Esophagus (tissue), 2 donors: ENCODE measurements at regions not wholly inside any gene's neighbourhood (a gene's known extent, or its start where the extent isn't known, plus 50 kb on each side); places are given as distances from the start of the nearest gene placed in this dataset.
A peak's percentile ranks its signal among the peaks of the same experiment; 100 is the strongest.
"Not testable (repeated sequence)": the region's sequence is repeated elsewhere in the genome, so short reads cannot be mapped to it uniquely, and the experiment has no call there.

Experiments used
- H3K27ac ChIP-seq, 2 donors: one replicate each; pipeline ENCODE4 v1.5.1; 2013; ENCODE audit warnings: low read depth in 2 of 2, mild to moderate bottlenecking in 2 of 2, inconsistent platforms in 1 of 2, low read length in 1 of 2, moderate library complexity in 1 of 2
- H3K27me3 ChIP-seq, 2 donors: one replicate each; pipeline ENCODE4 v1.6.1; 2013; ENCODE audit warnings: low read length in 2 of 2, control low read depth in 1 of 2, mild to moderate bottlenecking in 1 of 2; ENCODE audit not compliant: insufficient read depth in 2 of 2, control insufficient read depth in 1 of 2
- H3K36me3 ChIP-seq, 2 donors: one replicate each; pipeline ENCODE4 v1.6.1; 2013; ENCODE audit warnings: low read length in 1 of 2; ENCODE audit not compliant: control insufficient read depth in 2 of 2, insufficient read depth in 2 of 2
- H3K4me1 ChIP-seq, 2 donors: one replicate each; pipeline ENCODE4 v1.6.1; 2013; ENCODE audit warnings: low read length in 1 of 2; ENCODE audit not compliant: control insufficient read depth in 2 of 2, insufficient read depth in 2 of 2
- H3K4me3 ChIP-seq, 2 donors: one replicate each; pipeline ENCODE4 v1.5.1; 2013; ENCODE audit warnings: low read length in 2 of 2, mild to moderate bottlenecking in 2 of 2, low read depth in 1 of 2, moderate library complexity in 1 of 2
- H3K9me3 ChIP-seq, 2 donors: one replicate each; pipeline ENCODE4 v1.6.1; 2013; ENCODE audit warnings: mild to moderate bottlenecking in 2 of 2, low read depth in 1 of 2, low read length in 1 of 2, moderate library complexity in 1 of 2; ENCODE audit not compliant: control insufficient read depth in 2 of 2, insufficient read depth in 1 of 2
- WGBS, 2 donors: extraction: QIAGEN DNeasy Blood & Tissue Kit; methylation state at CpG; one replicate each; pipeline ENCODE4 v1.1.7; 2013; 5-methylcytosine and 5-hydroxymethylcytosine counted together
- donor health status: healthy with polysubstance abuse.
- donor health status: Bipolar disorder and iron deficiency.

DNA sequence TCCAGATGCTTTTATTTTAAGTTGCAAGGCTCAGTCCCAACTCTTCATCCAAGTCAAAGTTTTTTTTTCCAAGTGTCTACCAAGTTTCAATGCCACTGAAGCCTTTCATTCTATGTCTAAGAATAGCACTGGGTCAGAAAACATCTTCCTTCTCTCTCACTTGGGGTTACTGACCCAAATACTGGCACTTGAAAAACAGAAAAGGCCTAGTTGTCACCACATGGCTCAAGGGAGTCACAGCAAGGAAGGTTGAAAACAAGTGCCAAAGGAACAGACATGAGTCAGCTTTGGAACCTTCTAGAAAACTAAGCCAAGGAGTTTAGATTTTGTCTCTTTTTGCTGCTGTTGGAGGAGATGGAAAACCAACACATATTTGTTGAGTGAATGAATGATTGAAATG lies 146.5 kb downstream of the COPS8 start:
- Histone ChIP-seq H3K27me3 (peaks cover 0 to 2% of the 10 kb centered on the region in 2 donors), H3K27ac (no peak overlapping the region), H3K9me3 (peaks cover 0 to 2% of the 10 kb centered on the region in 2 donors), H3K36me3 (no peaks in the 10 kb centered on the region), H3K4me3 (no peak overlapping the region), H3K4me1 (peaks cover 0 to 3% of the 10 kb centered on the region in 2 donors)

DNA sequence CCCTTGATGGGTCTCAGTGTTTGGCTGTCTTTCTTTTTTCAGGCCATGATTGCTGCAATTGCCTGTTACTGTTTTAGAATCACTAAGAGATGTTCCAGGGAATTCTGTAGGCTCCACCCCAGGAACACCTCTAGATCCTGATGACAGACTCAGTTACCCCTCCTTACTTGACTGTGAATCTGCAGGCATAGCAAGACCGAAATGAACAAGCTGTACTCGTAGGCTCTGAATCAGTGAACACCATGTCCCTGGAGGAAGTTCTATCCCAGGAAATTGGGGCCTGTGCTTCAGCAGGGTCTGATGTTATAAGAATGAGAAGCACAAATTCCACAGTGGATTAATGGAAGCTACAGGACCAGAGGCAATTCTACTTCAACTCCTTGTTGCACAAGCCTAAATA lies 148.6 kb downstream of the COPS8 start:
- H3K27ac ChIP-seq: peak overlapping the region in 1 of 2 donors; percentile 15
- no peaks in the 10 kb centered on the region for H3K9me3 ChIP-seq
- no peak overlapping the region for H3K4me3 ChIP-seq
- WGBS, 2 donors: 88 to 91% methylated on average over 2 of the region's 2 CpGs
- H3K27me3 ChIP-seq: no peaks in the 10 kb centered on the region
- H3K36me3 ChIP-seq: no peaks in the 10 kb centered on the region
- peaks cover 0 to 3% of the 10 kb centered on the region in 2 donors for H3K4me1 ChIP-seq

DNA sequence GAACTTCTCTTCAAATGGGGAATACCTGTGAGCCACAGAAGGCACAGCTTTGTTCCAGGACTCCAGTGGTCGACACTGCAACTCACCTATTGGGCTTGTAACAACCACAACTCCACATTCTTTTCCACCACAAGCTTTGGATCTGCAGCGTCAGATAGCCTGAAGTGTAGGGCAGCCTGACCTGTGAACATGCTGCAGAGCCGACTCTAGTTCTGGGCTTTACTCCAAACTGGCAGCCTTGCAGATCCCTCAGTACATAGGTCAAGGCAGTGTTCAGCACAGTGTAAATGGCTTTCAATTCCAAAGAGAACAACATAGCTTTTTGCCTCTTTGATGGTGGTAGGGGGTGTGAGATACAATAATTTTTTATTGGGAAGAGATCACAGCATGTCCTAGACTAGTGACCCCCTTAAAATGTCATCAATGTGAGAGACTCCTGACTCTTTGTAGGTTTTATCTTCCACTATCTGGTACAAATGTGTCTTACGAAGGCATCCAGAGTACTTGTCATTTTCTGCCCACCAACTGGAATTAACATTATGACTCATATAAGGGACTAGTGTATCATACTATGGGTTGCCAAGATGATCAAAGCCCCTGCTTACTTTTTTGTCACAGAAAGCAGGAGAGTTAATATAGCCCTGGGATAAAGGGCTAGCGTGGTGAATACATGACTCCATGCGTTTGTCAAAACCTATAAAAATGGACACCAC lies 149.8 kb downstream of the COPS8 start:
- peaks cover 0 to 3% of the 10 kb centered on the region in 2 donors for H3K4me1 ChIP-seq
- H3K36me3 ChIP-seq: no peaks in the 10 kb centered on the region
- H3K27ac ChIP-seq: no peak overlapping the region
- no peak overlapping the region for H3K4me3 ChIP-seq
- H3K9me3 ChIP-seq: no peaks in the 10 kb centered on the region
- H3K27me3 ChIP-seq: no peaks in the 10 kb centered on the region
- WGBS, 2 donors: 45 to 52% methylated on average over 6 of the region's 6 CpGs

DNA sequence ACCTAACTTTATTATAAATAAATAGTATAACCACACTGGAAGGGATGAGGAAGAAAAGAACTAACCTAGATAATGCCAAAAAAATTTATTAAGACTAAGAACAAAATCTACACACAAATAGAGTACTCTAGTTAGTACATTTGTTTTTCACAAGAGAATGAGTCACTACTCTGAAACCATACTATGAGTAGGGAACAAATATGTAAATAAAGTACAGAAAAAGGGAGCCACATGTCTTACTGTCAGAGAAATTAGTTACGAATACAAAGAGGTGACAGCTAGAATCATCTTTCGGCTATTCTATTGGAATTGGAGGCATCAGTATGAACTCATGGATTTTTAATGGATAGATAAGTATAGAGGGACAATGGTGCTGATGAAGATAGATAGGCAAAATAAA lies 150.5 kb downstream of the COPS8 start:
- 83 to 86% methylated on average over 2 of the region's 2 CpGs for WGBS, 2 donors
- Histone ChIP-seq H3K36me3 (no peaks in the 10 kb centered on the region), H3K27ac (no peak overlapping the region), H3K9me3 (no peaks in the 10 kb centered on the region), H3K4me3 (no peak overlapping the region), H3K4me1 (peaks cover 0 to 3% of the 10 kb centered on the region in 2 donors), H3K27me3 (no peaks in the 10 kb centered on the region)

DNA sequence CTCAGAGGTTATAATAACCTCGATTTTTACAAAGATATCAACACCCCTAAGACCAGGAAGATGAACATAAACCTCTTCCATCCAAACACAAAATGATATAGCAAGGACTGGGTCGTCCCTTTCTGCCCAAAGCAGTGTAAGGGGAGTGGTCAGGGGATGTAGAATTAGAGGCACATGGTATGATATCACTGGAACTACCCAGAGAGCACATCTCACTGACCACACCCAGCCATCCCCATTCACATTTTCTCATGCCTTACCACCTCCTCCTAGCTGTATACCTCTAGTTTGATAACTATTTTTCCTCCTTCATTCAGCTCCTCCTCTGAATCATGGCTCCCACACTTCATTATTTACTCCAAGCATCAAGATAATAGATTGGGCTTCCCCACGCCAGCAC lies 152.6 kb downstream of the COPS8 start:
- no peaks in the 10 kb centered on the region for H3K27me3 ChIP-seq
- no peaks in the 10 kb centered on the region for H3K36me3 ChIP-seq
- WGBS, 2 donors: 50 to 64% methylated on average over 3 of the region's 3 CpGs
- H3K4me3 ChIP-seq: no peak overlapping the region
- peaks cover 0 to 3% of the 10 kb centered on the region in 2 donors for H3K4me1 ChIP-seq
- H3K9me3 ChIP-seq: peaks cover 0 to 2% of the 10 kb centered on the region in 2 donors
- H3K27ac ChIP-seq: no peak overlapping the region

DNA sequence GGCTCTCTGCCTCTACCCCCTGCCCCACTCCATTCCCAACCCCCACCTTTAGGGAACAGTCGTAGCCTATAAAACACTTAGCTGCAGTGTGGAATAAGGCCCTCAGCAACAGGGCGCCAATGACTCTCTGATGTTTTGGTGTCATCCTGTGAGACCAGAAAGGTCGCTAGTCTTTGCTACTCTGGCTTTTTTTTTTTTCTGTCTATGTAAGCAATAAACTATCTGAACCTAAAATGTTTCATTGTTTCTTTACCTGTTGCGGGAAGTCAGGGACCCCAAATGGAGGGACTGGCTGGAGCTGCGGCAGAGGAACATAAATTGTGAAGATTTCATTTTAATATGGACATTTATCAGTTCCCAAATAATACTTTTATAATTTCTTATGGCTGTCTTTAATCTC lies 154.6 kb downstream of the COPS8 start:
- no peaks in the 10 kb centered on the region for H3K4me1 ChIP-seq
- peaks cover 0 to 2% of the 10 kb centered on the region in 2 donors for H3K9me3 ChIP-seq
- no peaks in the 10 kb centered on the region for H3K27me3 ChIP-seq
- H3K27ac ChIP-seq: no peak overlapping the region
- H3K4me3 ChIP-seq: no peak overlapping the region
- 90 to 92% methylated on average over 5 of the region's 5 CpGs for WGBS, 2 donors
- no peaks in the 10 kb centered on the region for H3K36me3 ChIP-seq

DNA sequence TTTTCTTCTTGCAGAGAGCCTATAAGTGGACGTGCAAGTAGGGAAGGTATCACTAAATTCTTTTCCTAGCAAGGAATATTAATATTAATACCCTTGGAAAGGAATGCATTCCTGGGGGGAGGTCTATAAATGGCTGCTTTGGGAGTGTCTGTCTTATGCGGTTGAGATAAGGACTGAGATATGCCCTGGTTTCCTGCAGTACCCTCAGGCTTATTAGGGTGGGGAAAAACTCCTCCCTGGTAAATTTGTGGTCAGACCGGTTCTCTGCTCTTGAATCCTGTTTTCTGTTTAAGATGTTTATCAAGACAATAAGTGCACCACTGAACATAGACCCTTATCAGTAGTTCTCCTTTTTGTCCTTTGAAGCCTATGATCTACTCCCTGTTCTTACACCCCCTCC lies 155.2 kb downstream of the COPS8 start:
- not testable (repeated sequence) for H3K27ac ChIP-seq, H3K36me3 ChIP-seq, H3K4me1 ChIP-seq, H3K27me3 ChIP-seq, H3K9me3 ChIP-seq, H3K4me3 ChIP-seq
- WGBS, 2 donors: 83 to 89% methylated on average over 3 of the region's 3 CpGs

DNA sequence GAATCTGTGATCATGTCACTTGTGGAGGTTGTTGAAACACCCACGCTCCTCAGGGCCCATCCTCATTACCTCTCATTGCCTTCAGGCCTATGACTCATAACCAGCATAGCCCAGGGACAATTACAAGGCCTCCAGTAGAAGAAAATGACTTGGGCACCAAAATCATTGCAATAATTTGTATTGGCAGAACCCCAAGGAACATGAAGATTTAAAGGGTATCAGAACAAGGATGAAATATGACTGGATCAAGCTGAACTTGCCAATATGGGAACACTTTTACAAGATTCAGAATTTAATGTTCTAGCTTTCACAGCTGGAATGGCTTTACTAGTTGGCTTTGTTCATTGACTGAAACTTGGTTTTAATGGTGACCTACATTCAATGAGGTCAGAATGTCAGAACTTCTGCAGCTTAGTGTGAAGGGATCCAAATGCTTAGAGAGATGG lies 156.4 kb downstream of the COPS8 start:
- Histone ChIP-seq H3K27ac (no peak overlapping the region), H3K4me3 (no peak overlapping the region), H3K36me3 (no peaks in the 10 kb centered on the region), H3K4me1 (no peaks in the 10 kb centered on the region), H3K27me3 (no peaks in the 10 kb centered on the region), H3K9me3 (peaks cover 0 to 2% of the 10 kb centered on the region in 2 donors)
- WGBS, 2 donors: 71 to 74% methylated on average over 1 of the region's 1 CpG

DNA sequence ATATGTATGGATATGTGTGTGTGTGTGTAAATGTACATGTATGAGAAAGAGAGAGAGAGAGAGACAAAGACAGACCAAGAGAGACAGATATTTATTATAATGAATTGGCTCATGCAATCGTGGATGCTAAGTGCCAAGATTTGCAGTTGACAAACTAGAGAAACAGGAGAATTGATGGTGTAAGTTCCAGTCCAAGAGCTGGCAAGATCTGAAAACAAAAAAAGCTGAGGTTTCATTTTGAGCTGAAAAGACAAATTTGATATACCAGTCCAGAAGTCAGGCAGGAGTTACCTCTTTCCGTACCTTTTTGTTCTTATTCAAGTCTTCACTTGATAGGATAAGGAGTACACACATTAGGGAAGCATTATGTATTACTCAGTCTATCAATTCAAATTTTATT lies 157.8 kb downstream of the COPS8 start:
- H3K27ac ChIP-seq: no peak overlapping the region
- H3K9me3 ChIP-seq: peaks cover 0 to 2% of the 10 kb centered on the region in 2 donors
- no peaks in the 10 kb centered on the region for H3K36me3 ChIP-seq
- no peak overlapping the region for H3K4me3 ChIP-seq
- no peaks in the 10 kb centered on the region for H3K4me1 ChIP-seq
- no peaks in the 10 kb centered on the region for H3K27me3 ChIP-seq
- 49% methylated on average over 2 of the region's 2 CpGs for WGBS, 2 donors

DNA sequence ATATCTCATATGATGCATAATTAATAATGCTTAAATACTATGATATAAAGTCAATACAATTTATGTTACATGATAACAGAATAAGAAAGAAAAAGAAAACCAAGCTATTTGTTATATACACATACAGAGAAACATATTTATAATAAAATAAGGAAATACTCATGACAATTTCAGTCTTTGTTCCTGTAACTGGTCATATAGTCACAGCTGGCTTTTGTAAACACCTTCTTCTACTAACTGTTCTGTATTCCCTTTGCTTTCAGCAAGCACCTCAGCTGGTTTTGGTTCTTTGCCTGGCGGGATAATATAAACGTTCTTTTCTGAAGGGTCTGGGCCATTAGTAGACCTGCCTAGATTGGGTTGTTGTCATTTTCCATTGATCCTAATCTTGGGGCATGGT lies 158.5 kb downstream of the COPS8 start:
- Histone ChIP-seq H3K4me1 (no peaks in the 10 kb centered on the region), H3K9me3 (peaks cover 0 to 2% of the 10 kb centered on the region in 2 donors), H3K4me3 (no peak overlapping the region), H3K36me3 (no peaks in the 10 kb centered on the region), H3K27ac (no peak overlapping the region), H3K27me3 (no peaks in the 10 kb centered on the region)
- 67 to 74% methylated on average over 2 of the region's 2 CpGs for WGBS, 2 donors
